Epithelial cell of proximal tubule (primary cell): ENCODE measurements at regions not wholly inside any gene's neighbourhood (a gene's known extent, or its start where the extent isn't known, plus 50 kb on each side); places are given as distances from the start of the nearest gene placed in this dataset.
"Not testable (repeated sequence)": the region's sequence is repeated elsewhere in the genome, so short reads cannot be mapped to it uniquely, and the experiment has no call there.

Experiments used
- DNase-seq: peaks from one replicate; pipeline ENCODE4 v3.0.0-alpha.2; 2011; ENCODE audit warnings: low read depth
- H3K4me3 ChIP-seq: 2 replicates; pipeline ENCODE4 v1.5.1; 2011; ENCODE audit warnings: low read depth, mild to moderate bottlenecking, low read length
- CTCF ChIP-seq: conservative IDR thresholded peaks from 2 replicates; pipeline ENCODE4 v1.5.1; 2012; ENCODE audit warnings: low read depth, mild to moderate bottlenecking, low read length

- peak; percentile 13 for DNase-seq
- no peak for TF ChIP-seq CTCF
These were observed 165.1 kb downstream of the PLK2 start for GRCh38 chr5:58294598-58295305.

GRCh38 chr5:58288275-58288674 is 171.6 kb downstream of the PLK2 start:
- H3K4me3 ChIP-seq, DNase-seq: not testable (repeated sequence)

More at GRCh38 chr5:58294598-58295305, 165.1 kb downstream of the PLK2 start:
- H3K4me3 ChIP-seq, result no peak overlapping the region

- DNase-seq, result no peak
- H3K4me3 ChIP-seq, result no peak overlapping the region
- TF ChIP-seq CTCF, result no peak
These were observed 173.1 kb downstream of the PLK2 start for GRCh38 chr5:58286741-58287140.

GRCh38 chr5:58285900-58286299 is 174.0 kb downstream of the PLK2 start:
- no peak overlapping the region for H3K4me3 ChIP-seq
- no peak for DNase-seq
- TF ChIP-seq CTCF, result no peak

- no peak overlapping the region for H3K4me3 ChIP-seq
- no peak for DNase-seq
- no peak for TF ChIP-seq CTCF
These were observed 175.0 kb downstream of the PLK2 start for GRCh38 chr5:58284886-58285285.

GRCh38 chr5:58281189-58281588 is 178.7 kb downstream of the PLK2 start:
- no peak for DNase-seq
- H3K4me3 ChIP-seq, result no peak overlapping the region
- no peak for TF ChIP-seq CTCF

GRCh38 chr5:58279259-58279658 is 180.6 kb downstream of the PLK2 start:
- no peak overlapping the region for H3K4me3 ChIP-seq
- TF ChIP-seq CTCF, result no peak
- no peak for DNase-seq
